ENCODE measurements at regions not wholly inside any gene's neighbourhood (a gene's known extent, or its start where the extent isn't known, plus 50 kb on each side); places are given as distances from the start of the nearest gene placed in this dataset.
A peak's percentile ranks its signal among the peaks of the same experiment; 100 is the strongest.

DNA sequence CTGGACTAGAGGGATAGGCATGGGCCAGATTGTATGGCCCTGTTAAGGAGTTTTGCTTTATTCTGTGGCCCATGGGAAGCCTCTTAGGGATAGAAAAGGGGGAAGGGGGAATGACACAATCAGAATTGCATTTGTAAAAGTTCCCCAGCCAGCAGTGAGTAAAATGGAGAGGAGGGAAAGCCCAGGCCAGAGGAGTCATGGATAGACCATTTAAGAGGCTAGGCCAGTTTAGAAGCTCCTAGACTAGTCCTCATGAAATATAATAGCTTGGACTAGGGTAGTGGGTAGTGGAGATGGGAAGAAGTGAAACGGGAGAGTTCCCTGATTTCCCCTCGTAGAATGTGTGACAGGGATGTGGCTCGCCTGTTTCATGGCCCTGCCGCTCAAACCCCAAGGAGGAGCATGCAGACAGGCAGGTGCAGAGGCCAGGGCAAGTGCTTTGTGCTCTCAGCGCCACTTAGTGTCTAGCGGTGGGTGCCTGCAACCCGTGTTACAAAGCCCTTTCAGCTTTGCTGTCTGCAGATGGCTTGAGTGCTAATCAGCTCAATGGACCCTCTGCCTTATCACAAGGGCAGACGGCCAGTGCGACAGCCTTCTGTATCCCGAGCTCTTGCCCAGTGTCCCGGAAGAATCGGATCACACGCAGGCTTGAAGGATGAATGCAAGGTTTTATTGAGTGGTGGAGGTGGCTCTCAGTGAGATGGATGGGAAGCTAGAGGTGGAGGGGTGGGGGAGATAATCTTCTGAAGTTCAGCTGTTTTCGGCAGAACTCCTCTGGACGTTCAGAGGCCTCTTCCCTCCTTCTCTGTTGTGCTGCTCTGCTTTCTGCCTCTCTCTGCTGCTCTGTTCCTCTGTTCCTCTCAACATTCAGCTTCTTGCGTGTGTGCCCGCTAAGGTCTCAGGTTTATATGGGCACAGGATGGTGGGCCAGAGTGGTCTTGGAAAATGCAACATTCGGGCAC is 141.1 kb downstream of the CEP57L1 start:
- no peaks in the 10 kb centered on the region for H3K36me3 ChIP-seq
- DNase-seq: no peak
- no peaks in the 10 kb centered on the region for H3K27me3 ChIP-seq
- intact Hi-C loops (cut with DNase I; ENCODE audit: low total_unique reads): no loop called here
- no peaks in the 10 kb centered on the region for H3K9me3 ChIP-seq
- H3K27ac ChIP-seq: no peak overlapping the region
- no peak overlapping the region for H3K4me3 ChIP-seq
- peaks cover 0 to 26% (median 15%) of the 10 kb centered on the region in 4 donors for H3K4me1 ChIP-seq
- no peak for TF ChIP-seq CTCF (IDR thresholded peaks at IDR 0.05)

DNA sequence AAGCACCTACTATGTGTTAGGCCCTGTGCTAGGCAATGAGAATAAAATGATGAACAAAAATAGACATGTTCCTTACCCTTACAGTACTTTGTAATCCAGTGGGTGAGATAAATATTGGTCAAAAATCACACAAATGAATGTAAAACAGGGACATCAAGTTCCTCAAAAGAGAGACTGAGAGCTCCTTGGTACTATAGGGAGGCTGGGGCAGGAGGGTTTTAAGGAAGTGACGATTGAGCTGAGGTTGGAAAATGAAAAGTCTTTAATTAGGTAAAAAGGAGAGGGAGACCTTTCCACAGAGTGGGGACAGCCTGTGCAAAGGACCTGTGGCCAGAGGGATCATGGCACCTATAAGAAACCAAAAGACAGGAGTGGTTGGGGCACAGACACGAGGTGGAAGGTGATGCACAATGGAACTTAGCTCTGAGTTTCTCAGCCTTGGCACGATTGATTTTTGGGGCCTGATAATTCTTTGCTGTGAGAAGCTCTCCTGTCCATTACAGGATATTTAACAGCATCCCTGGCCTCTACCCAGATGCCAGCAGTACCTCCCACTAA is 140.3 kb downstream of the CEP57L1 start:
- intact Hi-C loops (cut with DNase I; ENCODE audit: low total_unique reads): no loop called here

GRCh38 chr6:109230453-109230852 is 135.1 kb downstream of the CEP57L1 start:
- no peak for TF ChIP-seq CTCF (IDR thresholded peaks at IDR 0.05)
- Histone ChIP-seq H3K4me3 (no peak overlapping the region), H3K27me3 (no peaks in the 10 kb centered on the region), H3K27ac (peak overlapping the region; percentile 46 to 70), H3K9me3 (no peaks in the 10 kb centered on the region), H3K4me1 (peaks cover 0 to 17% (median 10%) of the 10 kb centered on the region in 4 donors), H3K36me3 (no peaks in the 10 kb centered on the region)
- peak in 1 of 2 donors; percentile 74 for DNase-seq
- intact Hi-C loops (cut with DNase I; ENCODE audit: low total_unique reads): no loop called here

More for the DNA sequence above, 140.3 kb downstream of the CEP57L1 start:
- no peak for DNase-seq
- Histone ChIP-seq H3K27me3 (no peaks in the 10 kb centered on the region), H3K36me3 (no peaks in the 10 kb centered on the region), H3K4me1 (peaks cover 0 to 26% (median 14%) of the 10 kb centered on the region in 4 donors), H3K9me3 (no peaks in the 10 kb centered on the region), H3K4me3 (no peak overlapping the region), H3K27ac (no peak overlapping the region)
- TF ChIP-seq CTCF (IDR thresholded peaks at IDR 0.05): no peak

DNA sequence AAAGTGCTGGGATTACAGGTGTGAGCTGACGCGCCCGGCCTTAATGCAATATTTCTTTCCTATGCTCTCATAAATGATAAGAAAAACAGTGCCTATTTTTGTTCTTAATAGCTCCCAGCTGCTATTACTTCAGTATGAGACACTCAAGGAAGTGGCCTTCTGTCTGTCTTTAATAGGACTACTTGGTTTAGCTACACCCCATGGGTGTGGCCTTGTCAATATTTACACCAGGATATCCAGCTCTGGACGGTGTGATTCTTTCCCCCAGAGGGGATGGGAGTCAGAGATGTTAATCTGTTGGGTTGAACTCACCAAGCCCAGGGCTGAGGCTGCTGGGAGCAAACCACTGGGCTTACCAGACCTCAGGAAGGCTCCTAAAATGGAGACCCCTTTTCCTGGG is 134.2 kb downstream of the CEP57L1 start:
- Histone ChIP-seq H3K36me3 (no peaks in the 10 kb centered on the region), H3K9me3 (no peaks in the 10 kb centered on the region), H3K27me3 (no peaks in the 10 kb centered on the region), H3K4me1 (peaks cover 0 to 17% (median 10%) of the 10 kb centered on the region in 4 donors), H3K4me3 (no peak overlapping the region), H3K27ac (peak overlapping the region; percentile 46 to 70)
- no peak for DNase-seq
- no peak for TF ChIP-seq CTCF (IDR thresholded peaks at IDR 0.05)
- intact Hi-C loops (cut with DNase I; ENCODE audit: low total_unique reads): loop anchor here (10.0 kb wide), 1 partner anchor 55 kb away; no protein-coding TSS in a partner anchor

DNA sequence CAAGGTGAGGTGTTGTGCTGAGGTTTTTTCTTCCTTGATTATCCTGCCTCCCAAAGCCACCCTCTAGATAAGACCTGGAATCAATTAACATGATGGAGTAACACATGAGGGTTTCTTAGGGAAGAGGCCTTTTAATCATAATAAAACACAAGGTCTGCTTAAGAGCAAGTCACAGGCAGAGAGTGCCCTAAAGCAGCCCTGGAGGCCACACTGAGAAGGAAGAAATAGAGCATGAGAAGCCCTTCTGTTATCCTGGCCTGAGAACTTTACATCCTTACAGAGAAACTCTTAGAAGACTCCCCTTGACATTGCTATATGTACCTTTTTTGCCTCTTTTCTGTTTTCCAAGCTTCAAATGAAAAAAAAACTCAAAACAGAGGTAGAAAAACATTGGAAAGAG is 132.3 kb downstream of the CEP57L1 start:
- Histone ChIP-seq H3K4me3 (no peak overlapping the region), H3K36me3 (no peaks in the 10 kb centered on the region), H3K9me3 (no peaks in the 10 kb centered on the region), H3K27ac (no peak overlapping the region), H3K27me3 (no peaks in the 10 kb centered on the region), H3K4me1 (peaks cover 0 to 18% (median 11%) of the 10 kb centered on the region in 4 donors)
- no peak for TF ChIP-seq CTCF (IDR thresholded peaks at IDR 0.05)
- intact Hi-C loops (cut with DNase I; ENCODE audit: low total_unique reads): loop anchor here (10.0 kb wide), 1 partner anchor 57 kb away; no protein-coding TSS in a partner anchor
- DNase-seq: no peak

All from tibial artery (tissue), 4 donors.